SK-N-MC (cell line): ENCODE measurements at regions not wholly inside any gene's neighbourhood (a gene's known extent, or its start where the extent isn't known, plus 50 kb on each side); places are given as distances from the start of the nearest gene placed in this dataset.

ENCODE experiments used
- EZH2 ChIP-seq: fragments of 200-600 bp; sonication (generic); IDR thresholded peaks from one replicate; pipeline ENCODE4 v1.6.1; 2017; ENCODE audit warnings: antibody characterized with exemption
- FOXP2 ChIP-seq: optimal IDR thresholded peaks from 2 replicates; pipeline ENCODE3; 2011; ENCODE audit warnings: mild to moderate bottlenecking, moderate library complexity; ENCODE audit not compliant: insufficient read depth; ENCODE audit errors: extremely low read length, control extremely low read depth
- POLR2AphosphoS5 ChIP-seq: IDR thresholded peaks from 2 replicates; pipeline ENCODE4 v1.6.1; 2012; ENCODE audit warnings: mild to moderate bottlenecking, low read depth, low read length, borderline replicate concordance

GRCh38 chr5:33297760-33298216, 143.0 kb upstream of the TARS1 start:
- TF ChIP-seq POLR2AphosphoS5 = no peak
- no peak for TF ChIP-seq EZH2
- TF ChIP-seq FOXP2 = no peak
